Spleen (tissue), 7 donors: ENCODE measurements at regions not wholly inside any gene's neighbourhood (a gene's known extent, or its start where the extent isn't known, plus 50 kb on each side); places are given as distances from the start of the nearest gene placed in this dataset.

Experiments
- POLR2A ChIP-seq, 3 donors: fragments of 450-650 bp; IDR thresholded peaks; one replicate each; pipeline ENCODE4 v1.5.1; 2017; ENCODE audit warnings: antibody characterized with exemption in 3 of 3, mild to moderate bottlenecking in 1 of 3
- TF ChIP-seq, protein P1 (sequence below), 11 experiments: fragments of 200-600 bp in 7 of 11; fragments of 450-650 bp in 4 of 11; sonication (generic) in 4 of 11; IDR thresholded peaks in 8 of 11; conservative IDR thresholded peaks in 3 of 11; 1 replicate in 7 of 11; 2 replicates in 4 of 11; pipeline versions ENCODE4 v1.4.0 to v1.8.0; 2016 to 2021; ENCODE audit warnings: antibody characterized with exemption in 11 of 11, inconsistent platforms in 4 of 11, mild to moderate bottlenecking in 1 of 11
- donor health status: DM: no; HTN: no; CAD: no; lungs with moderate emphysema.
- donor health status: DM: no; HTN: no; CAD: no.
- donor health status: DM: no; HTN: no; CAD: no.

DNA sequence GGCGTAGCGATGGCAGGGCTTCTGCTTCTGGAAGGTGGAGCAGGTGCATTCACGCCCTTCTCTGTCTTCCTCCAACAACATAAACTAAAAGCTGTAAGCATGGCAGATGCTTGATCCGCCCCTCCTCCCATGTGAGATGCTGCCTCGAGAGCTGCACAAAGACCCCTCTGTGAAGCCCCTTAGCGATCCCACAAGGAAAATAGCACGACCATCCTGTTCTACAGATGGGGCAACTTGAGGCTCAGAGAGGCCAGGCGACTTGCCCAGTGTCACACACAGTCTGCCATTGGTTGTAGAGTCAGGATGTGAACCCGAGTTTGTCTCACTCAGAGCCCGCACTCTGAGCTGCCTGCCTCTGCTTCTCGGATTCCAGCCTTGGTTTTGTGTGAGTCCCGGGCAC is 144.4 kb downstream of the SCARB1 start:
- TF ChIP-seq, protein P1, sequence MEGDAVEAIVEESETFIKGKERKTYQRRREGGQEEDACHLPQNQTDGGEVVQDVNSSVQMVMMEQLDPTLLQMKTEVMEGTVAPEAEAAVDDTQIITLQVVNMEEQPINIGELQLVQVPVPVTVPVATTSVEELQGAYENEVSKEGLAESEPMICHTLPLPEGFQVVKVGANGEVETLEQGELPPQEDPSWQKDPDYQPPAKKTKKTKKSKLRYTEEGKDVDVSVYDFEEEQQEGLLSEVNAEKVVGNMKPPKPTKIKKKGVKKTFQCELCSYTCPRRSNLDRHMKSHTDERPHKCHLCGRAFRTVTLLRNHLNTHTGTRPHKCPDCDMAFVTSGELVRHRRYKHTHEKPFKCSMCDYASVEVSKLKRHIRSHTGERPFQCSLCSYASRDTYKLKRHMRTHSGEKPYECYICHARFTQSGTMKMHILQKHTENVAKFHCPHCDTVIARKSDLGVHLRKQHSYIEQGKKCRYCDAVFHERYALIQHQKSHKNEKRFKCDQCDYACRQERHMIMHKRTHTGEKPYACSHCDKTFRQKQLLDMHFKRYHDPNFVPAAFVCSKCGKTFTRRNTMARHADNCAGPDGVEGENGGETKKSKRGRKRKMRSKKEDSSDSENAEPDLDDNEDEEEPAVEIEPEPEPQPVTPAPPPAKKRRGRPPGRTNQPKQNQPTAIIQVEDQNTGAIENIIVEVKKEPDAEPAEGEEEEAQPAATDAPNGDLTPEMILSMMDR (IDR thresholded peaks at IDR 0.05 in 8 of 11, conservative IDR thresholded peaks at IDR 0.05 in 3 of 11): no peak
- TF ChIP-seq POLR2A (IDR thresholded peaks at IDR 0.05): no peak
